UCSD-AML1 (cell line): ENCODE measurements at regions not wholly inside any gene's neighbourhood (a gene's known extent, or its start where the extent isn't known, plus 50 kb on each side); places are given as distances from the start of the nearest gene placed in this dataset.
"Not testable (repeated sequence)": the region's sequence is repeated elsewhere in the genome, so short reads cannot be mapped to it uniquely, and the experiment has no call there.

Experiments used
- DNase-seq: peaks from one replicate; lab custom pipeline; 2025; ENCODE audit not compliant: unreplicated experiment; lab: John Stamatoyannopoulos, UW

- DNase-seq = no peak
These were observed 365.1 kb downstream of the ATP23 start for GRCh38 chr12:58306266-58307000.

GRCh38 chr12:58309806-58310205 is 368.4 kb downstream of the ATP23 start:
- DNase-seq = no peak

GRCh38 chr12:58310368-58310767 is 369.0 kb downstream of the ATP23 start:
- DNase-seq = no peak

GRCh38 chr12:58310809-58311622 is 369.6 kb downstream of the ATP23 start:
- DNase-seq = no peak

GRCh38 chr12:58313091-58313855 is 371.9 kb downstream of the ATP23 start:
- no peak for DNase-seq

GRCh38 chr12:58314610-58315009 is 373.2 kb downstream of the ATP23 start:
- DNase-seq = no peak

- no peak for DNase-seq
These were observed 375.6 kb downstream of the ATP23 start for GRCh38 chr12:58316926-58317325.

GRCh38 chr12:58321414-58321813 is 380.0 kb downstream of the ATP23 start:
- DNase-seq = no peak

- DNase-seq = no peak
These were observed 382.3 kb downstream of the ATP23 start for GRCh38 chr12:58323676-58324075.

GRCh38 chr12:58325561-58325960 is 384.2 kb downstream of the ATP23 start:
- no peak for DNase-seq

GRCh38 chr12:58326534-58326933 is 385.2 kb downstream of the ATP23 start:
- no peak for DNase-seq

- DNase-seq = not testable (repeated sequence)
These were observed 395.3 kb downstream of the ATP23 start for GRCh38 chr12:58336581-58337242.

- DNase-seq = not testable (repeated sequence)
These were observed 396.2 kb downstream of the ATP23 start for GRCh38 chr12:58337539-58337938.

GRCh38 chr12:58341791-58342190 is 400.4 kb downstream of the ATP23 start:
- no peak for DNase-seq

- DNase-seq = no peak
These were observed 401.4 kb downstream of the ATP23 start for GRCh38 chr12:58342736-58343135.

- no peak for DNase-seq
These were observed 404.8 kb downstream of the ATP23 start for GRCh38 chr12:58346032-58346632.

GRCh38 chr12:58347188-58347587 is 405.8 kb downstream of the ATP23 start:
- no peak for DNase-seq

- DNase-seq = no peak
These were observed 406.3 kb downstream of the ATP23 start for GRCh38 chr12:58347691-58348090.

- no peak for DNase-seq
These were observed 407.8 kb downstream of the ATP23 start for GRCh38 chr12:58349161-58349560.

GRCh38 chr12:58356794-58357193 is 415.4 kb downstream of the ATP23 start:
- DNase-seq = no peak

- DNase-seq = no peak
These were observed 416.1 kb downstream of the ATP23 start for GRCh38 chr12:58357511-58357910.
